ENCODE measurements at regions not wholly inside any gene's neighbourhood (a gene's known extent, or its start where the extent isn't known, plus 50 kb on each side); places are given as distances from the start of the nearest gene placed in this dataset.

DNA sequence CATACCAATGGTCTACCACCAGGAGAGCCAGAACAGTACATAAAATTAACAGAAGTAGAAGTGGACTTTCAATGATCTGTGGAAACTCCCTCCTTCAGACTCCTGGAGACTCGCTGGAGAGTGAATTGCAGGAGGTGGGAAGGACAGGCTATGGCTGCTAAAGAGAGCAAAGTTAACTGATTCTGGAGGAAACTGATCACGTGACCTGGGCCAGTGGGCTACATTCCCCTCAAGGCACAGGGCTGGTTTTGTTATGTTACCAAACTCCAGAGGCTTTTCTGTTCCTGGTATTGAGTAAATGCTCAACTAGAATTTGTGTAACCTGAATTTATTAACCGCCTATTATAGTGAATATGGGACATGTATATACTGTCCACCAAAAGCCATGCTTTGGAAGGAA lies 372.6 kb downstream of the MTRR start:
- Histone ChIP-seq H3K9me3 (ENCODE audit: low read depth) (no peaks in the 10 kb centered on the region), H3K79me2 (no peaks in the 10 kb centered on the region), H3K9me2 (replicated peaks; ENCODE audit: insufficient read depth) (no peaks in the 10 kb centered on the region), H3K27ac (no peak overlapping the region), H3K36me3 (replicated peaks; ENCODE audit: insufficient read depth, low read depth) (no peaks in the 10 kb centered on the region), H3K4me3 (no peak overlapping the region), H3K4me2 (no peak overlapping the region), H2AFZ (no peak overlapping the region), H3K27me3 (no peaks in the 10 kb centered on the region), H3K4me1 (ENCODE audit: insufficient read depth) (no peaks in the 10 kb centered on the region), H4K20me1 (ENCODE audit: insufficient read depth, poor library complexity, severe bottlenecking) (no peaks in the 10 kb centered on the region)
- TF ChIP-seq EZH2phosphoT487 (IDR thresholded peaks at IDR 0.05; ENCODE audit: low read depth, severe bottlenecking, unreplicated experiment) (no peak), EZH2 (IDR thresholded peaks at IDR 0.05; ENCODE audit: borderline replicate concordance) (no peak)
- TF ChIP-seq, protein P1, sequence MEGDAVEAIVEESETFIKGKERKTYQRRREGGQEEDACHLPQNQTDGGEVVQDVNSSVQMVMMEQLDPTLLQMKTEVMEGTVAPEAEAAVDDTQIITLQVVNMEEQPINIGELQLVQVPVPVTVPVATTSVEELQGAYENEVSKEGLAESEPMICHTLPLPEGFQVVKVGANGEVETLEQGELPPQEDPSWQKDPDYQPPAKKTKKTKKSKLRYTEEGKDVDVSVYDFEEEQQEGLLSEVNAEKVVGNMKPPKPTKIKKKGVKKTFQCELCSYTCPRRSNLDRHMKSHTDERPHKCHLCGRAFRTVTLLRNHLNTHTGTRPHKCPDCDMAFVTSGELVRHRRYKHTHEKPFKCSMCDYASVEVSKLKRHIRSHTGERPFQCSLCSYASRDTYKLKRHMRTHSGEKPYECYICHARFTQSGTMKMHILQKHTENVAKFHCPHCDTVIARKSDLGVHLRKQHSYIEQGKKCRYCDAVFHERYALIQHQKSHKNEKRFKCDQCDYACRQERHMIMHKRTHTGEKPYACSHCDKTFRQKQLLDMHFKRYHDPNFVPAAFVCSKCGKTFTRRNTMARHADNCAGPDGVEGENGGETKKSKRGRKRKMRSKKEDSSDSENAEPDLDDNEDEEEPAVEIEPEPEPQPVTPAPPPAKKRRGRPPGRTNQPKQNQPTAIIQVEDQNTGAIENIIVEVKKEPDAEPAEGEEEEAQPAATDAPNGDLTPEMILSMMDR (IDR thresholded peaks at IDR 0.05; ENCODE audit: poor library complexity), result no peak
- DNase-seq (ENCODE audit: low spot score), result no peak
- 65% methylated on average over 3 of the region's 3 CpGs for WGBS (ENCODE audit: low lambda C conversion rate, missing lambda C conversion rate)

DNA sequence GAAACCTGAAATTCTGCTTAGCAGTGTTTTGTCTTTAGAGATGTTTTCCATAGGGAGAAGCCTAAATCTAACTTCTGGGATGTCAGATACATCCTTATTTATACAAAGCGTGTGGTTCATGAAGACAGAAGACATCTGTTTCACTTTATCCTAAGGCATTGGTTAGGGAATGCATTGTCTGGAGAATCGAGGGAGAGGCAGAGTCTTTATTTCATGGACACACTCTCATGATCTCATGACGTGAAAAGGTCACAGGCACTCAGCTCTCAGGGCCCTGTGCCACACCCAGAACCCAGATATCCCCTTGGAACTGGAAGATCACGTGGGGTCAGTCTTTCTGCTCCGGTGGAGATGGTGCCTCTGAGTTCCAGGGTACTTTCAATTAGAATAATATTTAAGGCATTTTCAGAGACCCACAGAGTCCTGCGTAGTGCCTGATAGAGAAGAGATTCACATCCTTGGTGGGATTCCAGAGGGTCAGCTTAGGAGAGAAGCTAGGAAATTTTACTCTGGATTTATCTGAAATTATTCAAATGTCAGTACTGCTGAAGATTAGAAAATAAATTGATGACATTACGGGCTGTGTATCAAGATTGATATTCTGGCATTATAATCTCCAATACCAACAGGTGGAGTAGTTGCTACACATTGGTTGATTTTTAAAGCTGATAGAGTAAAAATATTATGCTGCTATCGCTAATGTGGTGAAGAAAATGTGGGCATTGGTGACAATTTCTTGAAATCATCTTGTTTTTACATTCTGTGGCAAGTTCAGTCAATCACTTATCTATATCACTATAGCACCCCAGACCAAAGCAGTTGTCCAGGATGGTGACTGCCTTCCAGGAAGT lies 378.3 kb downstream of the MTRR start:
- 60% methylated on average over 8 of the region's 8 CpGs for WGBS (ENCODE audit: low lambda C conversion rate, missing lambda C conversion rate)
- TF ChIP-seq EZH2phosphoT487 (IDR thresholded peaks at IDR 0.05; ENCODE audit: low read depth, severe bottlenecking, unreplicated experiment) (no peak), EZH2 (IDR thresholded peaks at IDR 0.05; ENCODE audit: borderline replicate concordance) (no peak)
- TF ChIP-seq, protein P1 (IDR thresholded peaks at IDR 0.05; ENCODE audit: poor library complexity), result no peak
- Histone ChIP-seq H3K9me2 (replicated peaks; ENCODE audit: insufficient read depth) (no peaks in the 10 kb centered on the region), H3K4me3 (no peak overlapping the region), H3K9me3 (ENCODE audit: low read depth) (no peaks in the 10 kb centered on the region), H3K79me2 (no peaks in the 10 kb centered on the region), H3K4me2 (no peak overlapping the region), H3K27ac (no peak overlapping the region), H3K36me3 (replicated peaks; ENCODE audit: insufficient read depth, low read depth) (no peaks in the 10 kb centered on the region), H3K27me3 (no peaks in the 10 kb centered on the region), H3K4me1 (ENCODE audit: insufficient read depth) (no peaks in the 10 kb centered on the region), H4K20me1 (ENCODE audit: insufficient read depth, poor library complexity, severe bottlenecking) (no peaks in the 10 kb centered on the region), H2AFZ (no peak overlapping the region)
- DNase-seq (ENCODE audit: low spot score), result no peak

DNA sequence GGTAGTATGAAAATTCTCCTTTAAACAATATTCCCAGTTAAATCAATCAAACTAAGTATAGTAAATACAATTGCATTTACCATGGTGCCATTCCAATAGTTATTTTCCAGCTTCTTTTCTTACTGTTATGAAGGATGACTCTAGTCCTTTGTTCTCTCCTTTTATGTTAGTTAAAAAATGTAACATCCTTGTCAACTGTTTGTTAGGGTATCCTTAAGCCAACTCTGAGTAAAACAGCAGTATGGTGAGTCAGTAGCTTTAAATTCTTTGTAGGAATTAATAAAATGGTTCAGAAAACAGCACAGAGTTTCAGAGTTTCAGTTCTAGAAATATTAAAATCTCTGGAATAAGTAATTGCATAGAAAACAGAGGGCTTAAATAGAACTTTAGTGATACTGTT lies 384.4 kb downstream of the MTRR start:
- Histone ChIP-seq H3K79me2 (no peaks in the 10 kb centered on the region), H3K36me3 (replicated peaks; ENCODE audit: insufficient read depth, low read depth) (no peaks in the 10 kb centered on the region), H3K4me1 (ENCODE audit: insufficient read depth) (no peaks in the 10 kb centered on the region), H3K27ac (no peak overlapping the region), H4K20me1 (ENCODE audit: insufficient read depth, poor library complexity, severe bottlenecking) (no peaks in the 10 kb centered on the region), H3K9me3 (ENCODE audit: low read depth) (no peaks in the 10 kb centered on the region), H3K27me3 (no peaks in the 10 kb centered on the region), H3K9me2 (replicated peaks; ENCODE audit: insufficient read depth) (no peaks in the 10 kb centered on the region), H2AFZ (no peak overlapping the region), H3K4me3 (no peak overlapping the region), H3K4me2 (no peak overlapping the region)
- no peak for DNase-seq (ENCODE audit: low spot score)
- TF ChIP-seq, protein P1 (IDR thresholded peaks at IDR 0.05; ENCODE audit: poor library complexity), result no peak
- TF ChIP-seq EZH2 (IDR thresholded peaks at IDR 0.05; ENCODE audit: borderline replicate concordance), result no peak
